Glutamatergic neuron (in vitro differentiated cells): ENCODE measurements at regions not wholly inside any gene's neighbourhood (a gene's known extent, or its start where the extent isn't known, plus 50 kb on each side); places are given as distances from the start of the nearest gene placed in this dataset.

Experiments
- DNase-seq: peaks from one replicate; pipeline ENCODE4 v3.0.0; 2022
- H3K27ac Mint-ChIP-seq: one replicate; pipeline ENCODE4 v1.8.0; 2020; ENCODE audit warnings: mild to moderate bottlenecking, mixed read lengths, inconsistent platforms; ENCODE audit not compliant: unreplicated experiment
- H3K27me3 Mint-ChIP-seq: one replicate; pipeline ENCODE4 v1.8.0; 2020; ENCODE audit warnings: mild to moderate bottlenecking, moderate library complexity, mixed read lengths, inconsistent platforms; ENCODE audit not compliant: unreplicated experiment
- H3K36me3 Mint-ChIP-seq: one replicate; pipeline ENCODE4 v1.8.0; 2020; ENCODE audit warnings: mild to moderate bottlenecking, mixed read lengths, inconsistent platforms; ENCODE audit not compliant: unreplicated experiment
- H3K4me1 Mint-ChIP-seq: one replicate; pipeline ENCODE4 v1.8.0; 2020; ENCODE audit warnings: mild to moderate bottlenecking, low read depth, mixed read lengths, inconsistent platforms; ENCODE audit not compliant: unreplicated experiment
- H3K4me3 Mint-ChIP-seq: one replicate; pipeline ENCODE4 v1.8.0; 2020; ENCODE audit warnings: mild to moderate bottlenecking, mixed read lengths, inconsistent platforms; ENCODE audit not compliant: unreplicated experiment
- H3K9me3 Mint-ChIP-seq: one replicate; pipeline ENCODE4 v1.8.0; 2020; ENCODE audit warnings: mild to moderate bottlenecking, moderate library complexity, mixed read lengths, inconsistent platforms; ENCODE audit not compliant: unreplicated experiment
- TF ChIP-seq, protein P1 (sequence below): fragments of 200-600 bp; sonication (generic); IDR thresholded peaks from one replicate; pipeline ENCODE4 v1.5.0; 2021; ENCODE audit not compliant: partially characterized antibody, unreplicated experiment

DNA sequence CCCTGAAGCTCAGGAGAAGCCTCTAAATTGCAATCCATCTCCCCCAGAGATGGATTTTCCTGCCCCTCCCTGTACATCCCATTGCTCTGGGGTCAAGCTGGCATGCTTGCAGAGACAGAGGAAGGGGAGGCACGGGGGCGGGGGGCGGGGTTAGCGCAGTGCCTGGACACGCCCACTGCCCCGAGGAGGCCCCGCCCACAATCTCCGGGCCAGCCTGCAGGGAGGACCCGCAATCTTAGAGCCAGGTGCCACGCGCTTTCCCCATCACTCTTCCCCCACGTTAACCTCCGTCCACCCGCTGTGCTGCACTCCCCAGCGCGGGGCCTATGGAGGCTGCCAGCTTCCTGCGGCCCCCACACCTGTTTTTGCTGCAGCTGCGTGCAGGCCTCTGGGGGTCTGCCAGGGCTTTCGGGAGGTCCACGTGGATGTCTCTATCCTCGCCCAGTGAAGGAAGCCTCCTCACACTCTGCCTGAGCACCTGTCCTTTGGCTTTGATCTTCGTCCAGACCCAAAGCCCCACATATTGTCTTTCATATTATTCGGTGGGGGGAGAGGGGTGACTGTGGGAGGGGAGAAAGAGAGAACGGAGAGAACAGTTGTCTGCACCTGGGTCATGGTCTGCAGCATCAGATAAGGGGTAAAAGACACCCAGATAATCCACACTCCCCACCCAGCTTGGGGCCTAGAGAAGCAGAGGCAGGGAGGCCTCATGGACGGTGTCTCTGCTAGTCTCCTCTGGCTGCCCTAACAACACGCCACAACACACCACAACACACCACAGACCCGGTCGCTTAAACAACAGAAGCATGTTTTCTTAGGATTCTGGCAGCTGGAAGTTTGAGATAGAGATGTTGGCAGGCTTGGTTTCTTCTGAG lies 118.0 kb upstream of the MEF2A start:
- TF ChIP-seq, protein P1, sequence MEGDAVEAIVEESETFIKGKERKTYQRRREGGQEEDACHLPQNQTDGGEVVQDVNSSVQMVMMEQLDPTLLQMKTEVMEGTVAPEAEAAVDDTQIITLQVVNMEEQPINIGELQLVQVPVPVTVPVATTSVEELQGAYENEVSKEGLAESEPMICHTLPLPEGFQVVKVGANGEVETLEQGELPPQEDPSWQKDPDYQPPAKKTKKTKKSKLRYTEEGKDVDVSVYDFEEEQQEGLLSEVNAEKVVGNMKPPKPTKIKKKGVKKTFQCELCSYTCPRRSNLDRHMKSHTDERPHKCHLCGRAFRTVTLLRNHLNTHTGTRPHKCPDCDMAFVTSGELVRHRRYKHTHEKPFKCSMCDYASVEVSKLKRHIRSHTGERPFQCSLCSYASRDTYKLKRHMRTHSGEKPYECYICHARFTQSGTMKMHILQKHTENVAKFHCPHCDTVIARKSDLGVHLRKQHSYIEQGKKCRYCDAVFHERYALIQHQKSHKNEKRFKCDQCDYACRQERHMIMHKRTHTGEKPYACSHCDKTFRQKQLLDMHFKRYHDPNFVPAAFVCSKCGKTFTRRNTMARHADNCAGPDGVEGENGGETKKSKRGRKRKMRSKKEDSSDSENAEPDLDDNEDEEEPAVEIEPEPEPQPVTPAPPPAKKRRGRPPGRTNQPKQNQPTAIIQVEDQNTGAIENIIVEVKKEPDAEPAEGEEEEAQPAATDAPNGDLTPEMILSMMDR: no peak
- Mint-ChIP-seq H3K4me3 (no peak overlapping the region), H3K36me3 (no peaks in the 10 kb centered on the region), H3K4me1 (peaks cover under 1% of the 10 kb centered on the region), H3K27ac (no peak overlapping the region), H3K27me3 (peaks cover 1% of the 10 kb centered on the region), H3K9me3 (no peaks in the 10 kb centered on the region)
- no peak for DNase-seq

DNA sequence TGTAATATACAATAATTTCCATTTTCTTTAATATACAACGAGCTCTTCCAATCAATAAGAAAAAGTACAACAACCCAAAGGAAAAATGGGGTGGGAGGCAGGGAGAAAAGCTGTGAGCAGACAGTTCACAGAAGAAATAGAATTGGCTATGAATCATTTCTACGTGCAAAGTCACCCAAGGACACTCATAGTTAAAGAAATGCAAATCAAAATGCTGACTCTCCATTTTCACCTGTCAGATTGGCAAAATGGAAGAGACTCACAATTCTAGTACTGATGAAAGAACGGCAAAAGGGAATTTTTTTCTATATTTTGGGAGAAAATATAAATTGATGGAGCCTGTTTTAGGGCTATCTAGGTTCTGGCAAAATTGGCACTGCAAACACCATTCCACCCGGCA lies 116.3 kb upstream of the MEF2A start:
- TF ChIP-seq, protein P1: no peak
- DNase-seq: no peak
- Mint-ChIP-seq H3K27me3 (no peaks in the 10 kb centered on the region), H3K36me3 (no peaks in the 10 kb centered on the region), H3K27ac (no peak overlapping the region), H3K4me3 (no peak overlapping the region), H3K4me1 (no peaks in the 10 kb centered on the region), H3K9me3 (no peaks in the 10 kb centered on the region)

DNA sequence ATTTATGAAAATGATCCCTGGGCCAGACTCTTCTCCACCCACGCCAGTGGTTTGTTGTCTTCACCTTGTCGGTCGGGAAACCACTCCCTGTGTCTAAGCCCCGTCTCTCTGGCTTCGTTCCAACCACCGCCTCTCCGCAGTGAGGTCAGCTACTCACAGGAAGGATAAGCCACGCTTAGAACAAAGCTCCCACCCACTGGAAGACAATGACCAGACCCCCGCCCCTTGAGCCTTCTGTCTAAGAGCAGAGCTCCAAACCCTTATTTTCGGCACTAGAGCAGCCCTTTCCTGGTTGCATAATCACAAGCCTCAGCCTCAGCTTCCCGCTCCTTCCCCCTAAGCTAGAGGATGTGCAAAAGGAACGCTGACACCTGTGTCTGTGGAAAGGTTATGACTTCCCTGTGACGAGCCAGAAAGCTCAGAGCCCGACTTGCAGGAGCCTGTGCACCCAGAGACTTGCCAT lies 114.9 kb upstream of the MEF2A start:
- no peaks in the 10 kb centered on the region for H3K27me3 Mint-ChIP-seq
- DNase-seq: no peak
- no peaks in the 10 kb centered on the region for H3K9me3 Mint-ChIP-seq
- peaks cover 2% of the 10 kb centered on the region for H3K4me1 Mint-ChIP-seq
- H3K4me3 Mint-ChIP-seq: no peak overlapping the region
- no peak overlapping the region for H3K27ac Mint-ChIP-seq
- TF ChIP-seq, protein P1: no peak
- no peaks in the 10 kb centered on the region for H3K36me3 Mint-ChIP-seq

DNA sequence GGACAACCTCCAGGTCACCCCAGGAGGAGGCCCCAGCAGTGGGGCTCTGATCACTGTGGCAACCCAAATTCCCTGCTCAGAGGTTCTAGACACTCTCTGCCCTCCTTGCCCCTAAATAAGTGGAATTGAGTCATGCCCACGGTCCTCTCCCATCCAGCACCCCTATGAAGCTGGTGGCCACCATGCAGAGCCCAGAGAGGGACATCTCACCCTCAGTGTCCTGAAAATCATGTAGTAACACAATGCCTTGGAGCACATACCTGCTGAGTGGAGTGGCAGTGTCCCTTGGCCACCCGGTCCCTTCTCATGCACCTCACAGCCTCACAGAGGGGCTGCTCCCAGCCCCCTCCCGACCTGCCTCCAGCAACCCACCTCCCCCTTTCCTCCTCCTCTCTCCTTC lies 114.3 kb upstream of the MEF2A start:
- DNase-seq: no peak
- peaks cover 2% of the 10 kb centered on the region for H3K4me1 Mint-ChIP-seq
- H3K27me3 Mint-ChIP-seq: peaks cover 2% of the 10 kb centered on the region

DNA sequence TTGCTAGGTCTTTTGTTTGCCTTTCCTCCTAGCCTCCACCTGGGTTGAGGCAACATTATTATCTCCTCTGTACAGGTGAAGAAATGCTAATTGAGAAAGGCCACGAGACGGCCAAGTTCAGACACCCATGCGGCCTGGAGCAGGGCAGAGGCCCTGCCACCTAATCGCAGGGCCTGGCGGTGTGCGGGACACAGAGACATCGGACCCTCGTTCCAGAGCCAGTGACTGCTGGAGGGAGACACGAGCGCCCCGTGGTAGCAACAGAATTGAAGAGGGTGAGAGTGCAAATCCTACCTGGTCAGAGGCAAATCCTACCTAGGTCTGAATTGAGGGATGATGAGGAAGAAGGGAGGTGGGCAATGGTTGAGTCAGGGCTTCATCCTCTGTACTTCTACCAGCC lies 113.8 kb upstream of the MEF2A start:
- DNase-seq: no peak
- H3K27me3 Mint-ChIP-seq: peaks cover 2% of the 10 kb centered on the region
- no peak overlapping the region for H3K4me3 Mint-ChIP-seq
- TF ChIP-seq, protein P1: no peak
- no peaks in the 10 kb centered on the region for H3K9me3 Mint-ChIP-seq
- H3K4me1 Mint-ChIP-seq: peaks cover 2% of the 10 kb centered on the region
- H3K27ac Mint-ChIP-seq: no peak overlapping the region
- no peaks in the 10 kb centered on the region for H3K36me3 Mint-ChIP-seq

More for the DNA sequence above, 114.3 kb upstream of the MEF2A start:
- Mint-ChIP-seq H3K27ac (no peak overlapping the region), H3K9me3 (no peaks in the 10 kb centered on the region), H3K4me3 (no peak overlapping the region), H3K36me3 (no peaks in the 10 kb centered on the region)
- TF ChIP-seq, protein P1: no peak
